Activated naive CD8-positive, alpha-beta T cell treated with anti-CD3 and anti-CD28 coated beads, Interleukin-2, amount 10 ng/mL, durations not matched to agents 7 days and 5 days (primary cell): ENCODE measurements at regions not wholly inside any gene's neighbourhood (a gene's known extent, or its start where the extent isn't known, plus 50 kb on each side); places are given as distances from the start of the nearest gene placed in this dataset.
"Not testable (repeated sequence)": the region's sequence is repeated elsewhere in the genome, so short reads cannot be mapped to it uniquely, and the experiment has no call there.

Experiments
- ATAC-seq: fragments of 150-1000 bp; cut with Tn5 transposase; one replicate; pipeline ENCODE4 v1.10.0; 2021; ENCODE audit warnings: low read depth, moderate library complexity
- POLR2A ChIA-PET: fragments of 350-600 bp; sonication (Branson Sonifier 250); formaldehyde crosslinking; loops from one replicate; lab custom pipeline; 2021; ENCODE audit warnings: antibody characterized with exemption; lab: Charles Lee
- DNase-seq: peaks from one replicate; pipeline ENCODE4 v3.0.0; 2021
- H3K27ac Mint-ChIP-seq: one replicate; pipeline ENCODE4 v1.8.0; 2022; ENCODE audit warnings: mild to moderate bottlenecking, mixed read lengths
- H3K27me3 Mint-ChIP-seq: one replicate; pipeline ENCODE4 v1.8.0; 2022; ENCODE audit warnings: mild to moderate bottlenecking, moderate library complexity, mixed read lengths
- H3K36me3 Mint-ChIP-seq: one replicate; pipeline ENCODE4 v1.8.0; 2021; ENCODE audit warnings: mild to moderate bottlenecking, mixed read lengths
- H3K4me1 Mint-ChIP-seq: one replicate; pipeline ENCODE4 v1.8.0; 2021; ENCODE audit warnings: mixed read lengths
- H3K4me3 Mint-ChIP-seq: one replicate; pipeline ENCODE4 v1.8.0; 2022; ENCODE audit warnings: mild to moderate bottlenecking, moderate library complexity, mixed read lengths
- H3K9me3 Mint-ChIP-seq: one replicate; pipeline ENCODE4 v1.8.0; 2021; ENCODE audit warnings: mixed read lengths

DNA sequence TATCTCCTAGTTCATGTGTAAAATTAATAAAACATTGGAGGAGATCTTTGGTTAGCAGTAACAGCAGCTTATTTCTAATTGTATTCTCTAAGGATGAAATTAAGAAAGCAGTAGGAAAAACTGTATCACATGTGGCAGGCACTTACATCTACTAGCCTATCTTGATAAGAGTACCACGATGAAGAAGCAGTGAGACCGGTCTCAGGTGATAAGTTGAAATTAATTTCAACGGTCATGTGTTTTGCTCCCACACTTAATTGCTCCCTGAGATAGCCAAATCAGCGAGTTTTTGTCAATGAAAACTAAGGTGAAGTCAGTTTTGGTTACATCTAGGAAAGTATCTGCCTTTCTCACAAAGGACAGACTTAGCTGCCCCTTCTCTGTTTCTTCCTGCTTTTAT, 115.8 kb upstream of the WIPF3 start:
- ATAC-seq, POLR2A ChIA-PET, H3K4me3 Mint-ChIP-seq, H3K9me3 Mint-ChIP-seq, DNase-seq, H3K4me1 Mint-ChIP-seq, H3K36me3 Mint-ChIP-seq, H3K27ac Mint-ChIP-seq: not testable (repeated sequence)
- H3K27me3 Mint-ChIP-seq, result peaks cover 28% of the 10 kb centered on the region

DNA sequence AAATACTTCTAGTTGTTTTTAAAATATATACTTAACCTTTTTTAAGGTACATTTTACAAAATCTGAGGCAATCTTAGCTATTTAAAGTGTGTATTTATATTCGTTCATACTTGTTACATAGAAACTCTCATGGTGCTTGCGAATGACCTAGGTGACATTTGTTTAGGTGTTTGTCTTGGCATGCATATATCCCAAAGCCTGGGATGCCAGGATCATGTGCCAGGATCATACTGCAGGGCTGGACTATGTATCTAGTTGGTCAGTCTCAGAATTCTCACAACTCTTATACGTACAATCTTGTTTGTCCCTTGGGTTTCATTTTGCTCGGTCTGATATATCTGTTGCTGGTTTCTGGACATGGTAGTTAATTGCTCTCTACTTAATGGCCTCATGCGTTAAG, 109.9 kb upstream of the WIPF3 start:
- H3K27ac Mint-ChIP-seq, POLR2A ChIA-PET, DNase-seq, ATAC-seq, H3K9me3 Mint-ChIP-seq, H3K4me1 Mint-ChIP-seq, H3K27me3 Mint-ChIP-seq, H3K36me3 Mint-ChIP-seq, H3K4me3 Mint-ChIP-seq: not testable (repeated sequence)

DNA sequence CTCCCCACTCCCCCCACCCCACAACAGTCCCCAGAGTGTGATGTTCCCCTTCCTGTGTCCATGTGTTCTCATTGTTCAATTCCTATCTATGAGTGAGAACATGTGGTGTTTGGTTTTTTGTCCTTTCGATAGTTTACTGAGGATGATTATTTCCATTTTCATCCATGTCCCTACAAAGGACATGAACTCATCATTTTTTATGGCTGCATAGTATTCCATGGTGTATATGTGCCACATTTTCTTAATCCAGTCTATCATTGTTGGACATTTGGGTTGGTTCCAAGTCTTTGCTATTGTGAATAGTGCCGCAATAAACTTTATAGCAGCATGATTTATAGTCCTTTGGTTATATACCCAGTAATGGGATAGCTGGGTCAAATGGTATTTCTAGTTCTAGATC, 106.6 kb upstream of the WIPF3 start:
- POLR2A ChIA-PET, H3K4me3 Mint-ChIP-seq, H3K27me3 Mint-ChIP-seq, DNase-seq, H3K27ac Mint-ChIP-seq, ATAC-seq, H3K9me3 Mint-ChIP-seq, H3K36me3 Mint-ChIP-seq, H3K4me1 Mint-ChIP-seq: not testable (repeated sequence)

DNA sequence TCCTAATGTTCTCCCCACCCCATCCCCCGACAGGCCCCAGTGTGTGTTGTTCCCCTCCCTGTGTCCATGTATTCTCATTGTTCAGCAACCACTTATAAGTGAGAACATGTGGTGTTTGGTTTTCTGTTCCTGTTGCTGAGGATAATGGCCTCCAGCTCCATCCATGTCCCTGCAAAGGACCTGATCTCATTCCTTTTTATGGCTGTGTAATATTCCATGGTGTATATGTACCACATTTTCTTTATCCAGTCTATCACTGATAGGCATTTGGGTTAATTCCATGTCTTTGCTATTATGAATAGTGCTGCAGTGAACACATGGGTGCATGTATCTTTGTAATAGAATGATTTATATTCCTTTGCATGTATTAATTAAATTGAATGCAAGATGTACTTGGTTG, 104.8 kb upstream of the WIPF3 start:
- H3K27ac Mint-ChIP-seq, result not testable (repeated sequence)

DNA sequence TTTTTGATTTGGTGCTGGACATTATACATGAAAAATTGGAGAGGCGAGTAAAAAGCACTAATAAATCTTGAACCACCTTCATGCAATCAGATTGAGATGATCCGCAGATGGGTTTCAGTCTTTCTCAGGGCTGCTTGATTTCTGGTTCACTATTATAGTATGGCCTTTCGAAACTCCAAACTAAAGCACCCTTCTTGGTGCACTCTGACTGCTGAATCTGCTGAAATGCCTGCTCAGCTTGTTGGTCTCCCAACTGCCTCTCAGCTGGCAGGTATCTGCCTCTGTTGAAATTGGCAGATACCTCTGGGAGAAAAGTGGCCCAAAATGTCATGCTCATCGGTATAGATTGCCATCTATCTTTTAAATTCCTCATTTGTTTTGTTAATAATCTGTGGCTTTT, 102.5 kb upstream of the WIPF3 start:
- H3K27ac Mint-ChIP-seq, H3K9me3 Mint-ChIP-seq, H3K4me3 Mint-ChIP-seq, H3K27me3 Mint-ChIP-seq, POLR2A ChIA-PET, H3K4me1 Mint-ChIP-seq, ATAC-seq, H3K36me3 Mint-ChIP-seq, DNase-seq: not testable (repeated sequence)

More for the DNA sequence above, 104.8 kb upstream of the WIPF3 start:
- H3K9me3 Mint-ChIP-seq, POLR2A ChIA-PET, DNase-seq, H3K27me3 Mint-ChIP-seq, H3K4me3 Mint-ChIP-seq, H3K4me1 Mint-ChIP-seq, ATAC-seq, H3K36me3 Mint-ChIP-seq: not testable (repeated sequence)

DNA sequence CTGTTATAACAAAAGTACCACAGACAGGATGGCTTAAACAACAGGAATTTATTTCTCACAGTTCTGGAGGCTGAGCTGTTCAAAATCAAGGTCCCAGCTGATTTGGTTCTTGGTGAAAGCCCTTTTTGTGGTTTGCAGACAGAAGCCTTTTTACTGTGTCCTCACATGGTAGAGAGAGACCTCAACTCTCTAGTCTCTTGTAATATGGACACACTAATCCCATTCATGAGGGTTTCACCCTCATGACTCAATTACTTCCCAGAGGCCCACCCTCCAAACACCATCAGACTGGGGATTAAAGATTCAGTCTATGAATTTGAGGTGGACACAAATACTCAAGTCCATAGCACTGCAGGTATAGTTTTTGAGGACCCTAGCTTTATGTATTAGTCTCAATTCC, 97.3 kb upstream of the WIPF3 start:
- ATAC-seq, H3K4me3 Mint-ChIP-seq, POLR2A ChIA-PET, H3K36me3 Mint-ChIP-seq, H3K4me1 Mint-ChIP-seq, H3K9me3 Mint-ChIP-seq, DNase-seq, H3K27ac Mint-ChIP-seq: not testable (repeated sequence)
- peaks cover 11% of the 10 kb centered on the region for H3K27me3 Mint-ChIP-seq

DNA sequence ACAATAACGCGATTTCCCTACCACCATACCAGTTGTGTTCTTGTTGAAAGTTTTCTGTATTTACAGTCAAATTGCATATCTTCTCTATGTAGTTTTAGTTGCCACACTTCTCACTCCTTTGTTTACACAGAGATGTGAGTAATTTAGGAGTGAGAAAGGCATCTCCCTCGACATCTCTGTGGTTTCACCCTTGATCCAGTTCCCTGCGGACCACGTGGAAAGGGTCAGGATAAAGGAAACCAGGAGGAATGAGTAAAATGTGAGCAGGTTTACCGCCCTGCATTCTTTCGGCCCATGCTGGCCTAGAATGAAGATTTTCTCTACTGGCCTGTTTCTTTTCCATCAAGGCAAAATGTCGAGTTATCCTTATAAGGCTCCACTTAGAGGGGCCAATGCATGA, 83.2 kb upstream of the WIPF3 start:
- DNase-seq, POLR2A ChIA-PET, H3K27ac Mint-ChIP-seq, H3K36me3 Mint-ChIP-seq, H3K9me3 Mint-ChIP-seq, H3K4me3 Mint-ChIP-seq, ATAC-seq, H3K4me1 Mint-ChIP-seq: not testable (repeated sequence)
- peaks cover 24% of the 10 kb centered on the region for H3K27me3 Mint-ChIP-seq

DNA sequence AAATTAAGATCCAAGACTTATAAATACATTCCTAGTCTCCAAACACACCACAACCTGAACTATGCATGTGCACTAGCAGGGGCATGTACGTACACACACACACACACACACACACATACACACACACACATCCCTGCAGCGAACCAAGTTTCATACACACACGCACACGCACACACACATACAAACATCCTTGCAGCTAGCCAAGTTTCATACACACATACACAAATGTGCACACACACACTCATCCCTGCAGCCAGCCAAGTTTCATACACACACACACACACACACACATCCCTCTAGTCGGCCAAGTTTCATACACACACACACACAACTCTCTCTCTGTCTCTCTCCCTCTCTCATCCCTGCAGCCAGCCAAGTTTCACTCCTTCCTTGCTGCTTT, 82.7 kb upstream of the WIPF3 start:
- ATAC-seq (no peak), DNase-seq (no peak)
- H3K27me3 Mint-ChIP-seq, result peaks cover 26% of the 10 kb centered on the region
- no peak overlapping the region for H3K27ac Mint-ChIP-seq
- H3K9me3 Mint-ChIP-seq, result no peaks in the 10 kb centered on the region
- no peak overlapping the region for H3K4me3 Mint-ChIP-seq
- H3K36me3 Mint-ChIP-seq, result no peaks in the 10 kb centered on the region
- H3K4me1 Mint-ChIP-seq, result no peaks in the 10 kb centered on the region
- POLR2A ChIA-PET, result no interaction called here

DNA sequence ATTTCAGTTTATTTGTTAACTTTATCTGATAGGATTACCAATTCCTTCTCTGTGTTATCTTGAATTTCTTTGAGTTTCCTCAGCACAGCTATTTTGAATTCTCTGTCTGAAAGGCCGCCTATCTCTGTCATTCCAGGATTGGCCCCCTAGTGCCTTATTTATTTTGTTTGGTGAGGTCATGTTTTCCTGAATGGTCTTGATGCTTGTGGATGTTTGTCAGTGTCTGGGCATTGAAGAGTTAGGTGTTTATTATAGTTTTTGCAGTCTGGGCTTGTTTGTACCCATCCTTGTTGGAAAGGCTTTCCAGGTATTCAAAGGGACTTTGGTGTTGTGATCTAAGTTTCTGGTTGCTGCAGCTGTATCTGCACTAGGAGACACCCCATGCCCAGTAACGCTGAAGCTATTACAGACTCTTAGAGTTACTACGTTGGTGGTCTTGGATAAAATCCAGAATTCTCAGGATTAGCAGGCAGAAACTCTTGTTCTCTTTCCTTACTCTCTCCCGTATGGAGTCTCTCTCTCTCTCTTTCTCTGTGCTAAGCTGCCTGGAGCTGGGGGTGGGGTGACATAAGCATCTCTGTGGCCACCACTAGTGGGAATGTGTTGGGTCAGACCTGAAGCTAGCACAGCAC, 76.7 kb upstream of the WIPF3 start:
- H3K4me3 Mint-ChIP-seq, H3K36me3 Mint-ChIP-seq, H3K27ac Mint-ChIP-seq, H3K4me1 Mint-ChIP-seq, ATAC-seq, H3K9me3 Mint-ChIP-seq, DNase-seq, POLR2A ChIA-PET: not testable (repeated sequence)
- peaks cover 28% of the 10 kb centered on the region for H3K27me3 Mint-ChIP-seq

DNA sequence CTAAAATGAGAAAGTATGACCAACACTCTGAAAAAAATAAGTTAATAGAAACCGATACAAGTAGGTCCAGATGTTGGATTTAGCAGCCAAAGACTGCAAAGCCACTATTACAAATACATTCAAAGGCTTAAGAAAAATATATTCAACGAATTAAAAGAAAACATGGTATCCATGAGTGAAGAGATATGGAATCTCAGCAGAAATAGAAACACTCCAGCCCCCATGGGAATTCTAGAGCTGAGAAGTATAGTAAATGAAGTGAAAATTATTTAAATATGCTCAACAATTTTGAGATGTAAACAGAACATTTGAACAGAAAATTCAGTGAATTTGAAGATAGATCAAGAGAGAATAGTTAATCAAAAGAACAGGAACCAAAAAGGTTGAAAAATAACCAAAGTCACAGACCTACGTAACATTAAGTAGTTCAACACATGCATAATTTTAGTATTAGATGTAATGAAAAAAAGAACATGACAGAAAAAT, 72.0 kb upstream of the WIPF3 start:
- Mint-ChIP-seq H3K9me3 (no peaks in the 10 kb centered on the region), H3K4me1 (no peaks in the 10 kb centered on the region), H3K36me3 (no peaks in the 10 kb centered on the region), H3K27ac (no peak overlapping the region), H3K27me3 (peaks cover 23% of the 10 kb centered on the region), H3K4me3 (no peak overlapping the region)
- no peak for DNase-seq
- ATAC-seq, result no peak
- POLR2A ChIA-PET, result no interaction called here

DNA sequence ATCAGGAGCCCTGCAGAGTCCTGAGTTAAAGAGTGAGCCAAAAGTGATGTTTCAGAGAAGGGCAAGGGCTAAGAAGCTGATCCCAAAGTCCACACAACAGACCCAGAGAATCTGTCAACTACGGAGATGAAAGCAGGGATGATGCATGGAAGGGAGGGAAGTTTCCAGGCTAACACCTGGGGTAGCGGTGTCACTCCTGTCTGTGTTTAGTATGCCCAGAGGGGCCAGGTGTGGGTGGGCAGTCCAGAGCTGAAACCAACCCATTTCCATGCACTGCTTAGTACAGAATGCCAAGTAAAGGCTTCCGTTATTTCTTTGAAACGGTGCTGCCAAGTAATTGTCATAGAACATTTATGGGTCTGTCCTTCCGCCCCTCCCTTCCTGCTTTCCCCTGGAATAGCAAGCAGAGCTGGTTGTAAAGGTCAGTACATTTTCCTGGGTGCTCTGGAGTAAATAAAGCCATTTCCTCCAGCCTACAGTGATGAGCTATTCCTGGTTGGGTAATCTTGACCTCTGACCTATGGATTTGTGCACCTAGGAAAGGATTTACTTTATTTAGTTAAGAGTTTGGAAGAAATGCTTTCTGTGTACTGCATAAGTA, 58.6 kb upstream of the WIPF3 start:
- ATAC-seq, H3K27me3 Mint-ChIP-seq, DNase-seq, H3K9me3 Mint-ChIP-seq, POLR2A ChIA-PET, H3K4me1 Mint-ChIP-seq, H3K36me3 Mint-ChIP-seq, H3K27ac Mint-ChIP-seq, H3K4me3 Mint-ChIP-seq: not testable (repeated sequence)

DNA sequence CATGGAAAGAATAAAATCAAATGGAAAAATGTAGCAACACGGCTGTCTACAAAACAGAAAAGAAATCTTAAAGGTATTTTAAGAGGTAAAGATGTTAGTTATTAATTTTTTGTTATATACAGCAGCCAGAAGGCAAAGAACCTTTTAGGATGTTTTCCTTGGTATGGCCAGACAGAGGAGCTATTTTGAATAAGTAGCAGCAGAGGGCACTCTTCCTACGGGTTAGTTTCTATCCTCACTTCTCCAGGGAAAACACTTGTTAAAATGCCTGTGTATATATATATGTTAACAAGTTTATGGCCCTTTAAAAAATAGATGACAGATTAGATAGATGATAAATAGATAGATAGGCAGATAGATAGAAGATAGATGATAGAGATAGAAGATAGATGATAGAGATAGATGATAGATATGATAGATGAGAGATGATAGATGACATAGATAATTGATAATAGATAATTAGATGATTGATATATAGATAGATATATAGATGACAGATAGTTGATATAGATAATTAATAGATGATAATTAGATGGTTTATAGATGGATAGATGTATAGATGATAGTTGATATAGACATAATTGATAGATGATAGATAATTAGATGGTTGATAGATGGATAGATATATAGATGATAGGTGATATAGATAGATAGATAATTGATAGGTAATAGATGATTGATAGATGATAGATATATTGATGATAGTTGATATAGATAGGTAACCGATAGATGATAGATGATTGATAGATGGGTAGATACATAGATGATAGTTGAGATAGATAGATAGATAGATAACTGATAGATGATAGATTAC, 57.8 kb upstream of the WIPF3 start:
- Mint-ChIP-seq H3K36me3 (no peaks in the 10 kb centered on the region), H3K27ac (no peak overlapping the region), H3K9me3 (no peaks in the 10 kb centered on the region), H3K4me3 (no peak overlapping the region), H3K4me1 (no peaks in the 10 kb centered on the region), H3K27me3 (peaks cover 7% of the 10 kb centered on the region)
- POLR2A ChIA-PET, result no interaction called here
- DNase-seq, result no peak
- ATAC-seq, result no peak

DNA sequence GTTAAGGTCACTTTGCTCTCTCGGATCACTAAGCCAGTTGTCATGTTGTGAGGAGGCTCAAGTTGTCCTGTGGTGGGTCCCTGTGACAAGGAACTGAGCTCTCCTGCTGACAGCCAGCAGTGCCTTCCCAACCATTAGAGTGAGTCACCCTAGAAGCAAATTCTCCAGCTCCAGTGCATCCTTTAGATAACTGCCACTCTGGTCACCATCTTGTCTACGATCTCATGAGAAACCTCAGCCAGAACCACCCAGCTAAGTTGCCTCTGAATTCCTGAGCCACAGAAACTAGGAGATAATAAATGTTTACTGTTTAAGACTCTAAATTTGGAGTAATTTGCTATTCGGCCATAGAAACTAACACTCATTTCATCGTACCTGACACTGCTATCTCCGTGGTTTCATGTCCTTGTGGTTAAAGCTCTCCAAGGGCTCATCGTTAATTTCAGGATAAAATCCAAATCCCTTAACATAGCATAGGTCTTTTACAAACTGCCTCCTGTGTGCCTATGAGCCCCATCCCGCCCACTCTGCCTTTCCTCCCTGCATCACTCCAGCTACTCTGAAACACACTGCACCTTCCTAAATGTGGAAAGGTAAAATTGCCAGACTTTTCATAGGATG, 56.5 kb upstream of the WIPF3 start:
- Mint-ChIP-seq H3K36me3 (no peaks in the 10 kb centered on the region), H3K27me3 (peaks cover 11% of the 10 kb centered on the region), H3K4me3 (no peak overlapping the region), H3K4me1 (no peaks in the 10 kb centered on the region), H3K9me3 (no peaks in the 10 kb centered on the region), H3K27ac (no peak overlapping the region)
- POLR2A ChIA-PET, result no interaction called here
- DNase-seq (no peak), ATAC-seq (no peak)
